K562 (cell line): ENCODE measurements at regions not wholly inside any gene's neighbourhood (a gene's known extent, or its start where the extent isn't known, plus 50 kb on each side); places are given as distances from the start of the nearest gene placed in this dataset.

Experiments
- ATAC-seq: fragments of 200-7000 bp; cut with Tn5 transposase; 3 replicates; pipeline ENCODE4 v1.9.1; 2020; ENCODE audit warnings: moderate library complexity
- BruUV-seq: library from RNA; stranded (reverse); fragments of 400-500 nt; replicated peaks from 2 replicates; lab custom pipeline; 2021; lab: Mats Ljungman, UMichigan
- CTCF ChIA-PET: fragments of 300-600 bp; formaldehyde crosslinking; extraction: SDS; loops from one replicate; lab custom pipeline; 2021; ENCODE audit warnings: low intra/inter-chr PET ratio; lab: Yijun Ruan, JAX
- POLR2A ChIA-PET: fragments of 300-600, 350-650 bp; sonication (Branson Sonifier 250); formaldehyde crosslinking; extraction: SDS; loops from one replicate; lab custom pipeline; 2021; ENCODE audit warnings: antibody characterized with exemption, inconsistent platforms; lab: Yijun Ruan, JAX
- DNase-seq, 4 experiments: peaks; one replicate each; pipeline versions ENCODE4 v3.0.0 to v3.0.0-alpha.2; 2011 to 2018; ENCODE audit warnings: low spot score in 3 of 4, mixed read lengths in 3 of 4; ENCODE audit errors: extremely low read depth in 1 of 4
- FAIRE-seq: peaks from 2 replicates; lab custom pipeline; 2011; peaks lifted over from hg19 to GRCh38; lab: Jason Lieb, UNC
- H2AFZ ChIP-seq: 2 replicates; pipeline ENCODE4 v1.6.0; 2011; ENCODE audit warnings: low read depth, low read length, control low read depth, inconsistent platforms
- H3K27ac ChIP-seq: fragments of 200-600 bp; 3 replicates; pipeline ENCODE4 v1.8.0; 2011; ENCODE audit warnings: low read depth, mild to moderate bottlenecking, control low read depth, inconsistent platforms, low read length, moderate library complexity, mixed read lengths; ENCODE audit errors: extremely low read depth
- H3K27me3 ChIP-seq, 2 experiments: fragments of 300-600 bp in 1 of 2; 2 replicates in 1 of 2; 3 replicates in 1 of 2; pipeline versions ENCODE4 v1.6.0 to v1.8.0; 2011; ENCODE audit warnings: inconsistent platforms in 2 of 2, low read length in 2 of 2, mild to moderate bottlenecking in 1 of 2, mixed read lengths in 1 of 2, moderate library complexity in 1 of 2; ENCODE audit not compliant: control insufficient read depth in 2 of 2, insufficient read depth in 2 of 2
- H3K36me3 ChIP-seq: fragments of 300-600 bp; 3 replicates; pipeline ENCODE4 v1.8.0; 2011; ENCODE audit warnings: mild to moderate bottlenecking, low read length, inconsistent platforms; ENCODE audit not compliant: control insufficient read depth, insufficient read depth
- H3K4me1 ChIP-seq, 2 experiments: fragments of 200-600 bp in 1 of 2; replicated peaks in 1 of 2; 2 replicates in 1 of 2; 3 replicates in 1 of 2; pipeline versions ENCODE4 v1.5.1 to v1.8.0; 2011; ENCODE audit warnings: inconsistent platforms in 2 of 2, low read length in 2 of 2, mild to moderate bottlenecking in 1 of 2, mixed read lengths in 1 of 2, moderate library complexity in 1 of 2; ENCODE audit not compliant: control insufficient read depth in 2 of 2, insufficient read depth in 2 of 2
- H3K4me2 ChIP-seq: 2 replicates; pipeline ENCODE4 v1.6.1; 2011; ENCODE audit warnings: low read length, control low read depth, inconsistent platforms, mixed read lengths; ENCODE audit not compliant: insufficient read depth
- H3K4me3 ChIP-seq: fragments of 200-600 bp; sonication (generic), shearing (Covaris generic); 2 replicates; pipeline ENCODE4 v1.5.1; 2016; ENCODE audit warnings: control low read depth, inconsistent platforms
- H3K79me2 ChIP-seq: fragments of 200-600 bp; 3 replicates; pipeline ENCODE4 v1.8.0; 2011; ENCODE audit warnings: low read length, inconsistent platforms; ENCODE audit not compliant: control insufficient read depth, insufficient read depth
- H3K9ac ChIP-seq, 2 experiments: 2 replicates each; pipeline versions ENCODE4 v1.6.0 to v1.6.1; 2011; ENCODE audit warnings: low read depth in 2 of 2, low read length in 2 of 2, control low read depth in 1 of 2, inconsistent platforms in 1 of 2, mild to moderate bottlenecking in 1 of 2, mixed read lengths in 1 of 2; ENCODE audit not compliant: insufficient read depth in 1 of 2
- H3K9me1 ChIP-seq: one replicate; pipeline ENCODE4 v1.6.0; 2011; ENCODE audit warnings: inconsistent platforms, mild to moderate bottlenecking, low read length, moderate library complexity; ENCODE audit not compliant: control insufficient read depth, insufficient read depth
- H3K9me3 ChIP-seq: replicated peaks from 2 replicates; pipeline ENCODE4 v1.5.1; 2011; ENCODE audit warnings: low read depth, low read length, inconsistent platforms; ENCODE audit not compliant: control insufficient read depth, insufficient read depth
- H4K20me1 ChIP-seq: replicated peaks from 2 replicates; pipeline ENCODE4 v1.6.1; 2011; ENCODE audit warnings: low read length, inconsistent platforms, mixed read lengths; ENCODE audit not compliant: control insufficient read depth, insufficient read depth
- GTF2F1 ChIP-seq: IDR thresholded peaks from 2 replicates; pipeline ENCODE4 v1.6.1; 2011; ENCODE audit warnings: low read depth, low read length, improper control_type of control experiment
- ZNF184 ChIP-seq: sonication (generic); formaldehyde crosslinking; IDR thresholded peaks from 2 replicates; pipeline ENCODE4 v1.5.0; 2020; ENCODE audit warnings: missing genetic modification reagents
- ZNF274 ChIP-seq: IDR thresholded peaks from 2 replicates; pipeline ENCODE4 v1.6.1; 2011; ENCODE audit warnings: low read depth, mild to moderate bottlenecking, low read length, moderate library complexity, borderline replicate concordance
- ZNF57 ChIP-seq: fragments of 450-650 bp; formaldehyde crosslinking; IDR thresholded peaks from 2 replicates; pipeline ENCODE4 v1.4.0; 2020; ENCODE audit warnings: mild to moderate bottlenecking, moderate library complexity
- WGBS: fragments of 100-300 bp; shearing (Covaris generic); methylation state at CpG from one replicate; pipeline ENCODE4 v1.1.6; 2016; ENCODE audit warnings: low coverage, mixed read lengths; ENCODE audit not compliant: insufficient coverage; ENCODE audit errors: missing lambda C conversion rate; 5-methylcytosine and 5-hydroxymethylcytosine counted together
- in situ Hi-C: fragments of 300-500 bp; cut with MboI; formaldehyde crosslinking; loops from 4 replicates; pipeline ENCODE4 v1.15.0; 2018; ENCODE audit warnings: inconsistent platforms, mixed read lengths
- intact Hi-C: fragments of 100-400 bp; cut with micrococcal nuclease; formaldehyde crosslinking; loops from 2 replicates; pipeline ENCODE4 v1.14.2; 2022
- TF ChIP-seq, protein P1 (sequence below): fragments of 150-350 bp; conservative IDR thresholded peaks from 2 replicates; pipeline ENCODE4 v1.6.1; 2014; ENCODE audit warnings: low read length
- TF ChIP-seq, protein P2 (sequence below), 2 experiments: fragments of 450-650 bp in 1 of 2; sonication (generic) in 1 of 2; formaldehyde crosslinking in 1 of 2; IDR thresholded peaks in 1 of 2; conservative IDR thresholded peaks in 1 of 2; 2 replicates each; pipeline versions ENCODE4 v1.6.1 to v1.8.1; 2016 to 2023; ENCODE audit warnings: mild to moderate bottlenecking in 2 of 2, moderate library complexity in 2 of 2, inconsistent platforms in 1 of 2, missing genetic modification reagents in 1 of 2
- TF ChIP-seq, protein P3 (sequence below): sonication (generic); formaldehyde crosslinking; IDR thresholded peaks from 2 replicates; pipeline ENCODE4 v1.4.0; 2020; ENCODE audit warnings: mild to moderate bottlenecking, missing genetic modification reagents
- TF ChIP-seq, protein P4 (sequence below): fragments of 450-650 bp; IDR thresholded peaks from 2 replicates; pipeline ENCODE4 v1.7.1; 2018; ENCODE audit warnings: mild to moderate bottlenecking, low read depth; ENCODE audit not compliant: partially characterized antibody
- TF ChIP-seq, protein P5 (sequence below): fragments of 450-650 bp; IDR thresholded peaks from 2 replicates; pipeline ENCODE4 v1.6.1; 2014; ENCODE audit warnings: low read depth, mild to moderate bottlenecking, moderate library complexity, borderline replicate concordance

DNA sequence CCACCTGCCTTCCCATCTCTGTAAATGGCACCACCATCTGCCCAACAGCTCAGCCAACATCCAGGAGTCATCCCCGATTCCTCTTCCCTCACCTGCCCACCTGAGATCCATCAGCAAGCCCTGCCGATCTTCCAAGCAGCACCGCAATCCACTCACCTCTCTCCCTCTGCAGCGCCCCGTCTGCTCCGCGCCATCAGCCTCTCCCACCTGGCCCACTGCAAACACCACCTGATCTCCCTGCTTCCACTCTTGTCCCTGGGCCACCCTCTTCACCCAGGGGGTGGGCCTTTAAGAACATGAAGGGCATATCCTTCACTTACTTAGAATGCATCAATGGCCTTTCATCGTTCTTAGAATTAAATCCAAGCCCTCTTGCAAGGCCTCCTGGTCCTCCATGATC lies 457.3 kb upstream of the SULF2 start:
- no peak overlapping the region for H3K9ac ChIP-seq
- H2AFZ ChIP-seq, result no peak overlapping the region
- H3K4me2 ChIP-seq, result no peak overlapping the region
- CTCF ChIA-PET, result no interaction called here
- TF ChIP-seq, protein P1, sequence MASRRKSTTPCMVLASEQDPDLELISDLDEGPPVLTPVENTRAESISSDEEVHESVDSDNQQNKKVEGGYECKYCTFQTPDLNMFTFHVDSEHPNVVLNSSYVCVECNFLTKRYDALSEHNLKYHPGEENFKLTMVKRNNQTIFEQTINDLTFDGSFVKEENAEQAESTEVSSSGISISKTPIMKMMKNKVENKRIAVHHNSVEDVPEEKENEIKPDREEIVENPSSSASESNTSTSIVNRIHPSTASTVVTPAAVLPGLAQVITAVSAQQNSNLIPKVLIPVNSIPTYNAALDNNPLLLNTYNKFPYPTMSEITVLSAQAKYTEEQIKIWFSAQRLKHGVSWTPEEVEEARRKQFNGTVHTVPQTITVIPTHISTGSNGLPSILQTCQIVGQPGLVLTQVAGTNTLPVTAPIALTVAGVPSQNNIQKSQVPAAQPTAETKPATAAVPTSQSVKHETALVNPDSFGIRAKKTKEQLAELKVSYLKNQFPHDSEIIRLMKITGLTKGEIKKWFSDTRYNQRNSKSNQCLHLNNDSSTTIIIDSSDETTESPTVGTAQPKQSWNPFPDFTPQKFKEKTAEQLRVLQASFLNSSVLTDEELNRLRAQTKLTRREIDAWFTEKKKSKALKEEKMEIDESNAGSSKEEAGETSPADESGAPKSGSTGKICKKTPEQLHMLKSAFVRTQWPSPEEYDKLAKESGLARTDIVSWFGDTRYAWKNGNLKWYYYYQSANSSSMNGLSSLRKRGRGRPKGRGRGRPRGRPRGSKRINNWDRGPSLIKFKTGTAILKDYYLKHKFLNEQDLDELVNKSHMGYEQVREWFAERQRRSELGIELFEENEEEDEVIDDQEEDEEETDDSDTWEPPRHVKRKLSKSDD, result no peak
- TF ChIP-seq, protein P2, sequence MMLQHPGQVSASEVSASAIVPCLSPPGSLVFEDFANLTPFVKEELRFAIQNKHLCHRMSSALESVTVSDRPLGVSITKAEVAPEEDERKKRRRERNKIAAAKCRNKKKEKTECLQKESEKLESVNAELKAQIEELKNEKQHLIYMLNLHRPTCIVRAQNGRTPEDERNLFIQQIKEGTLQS (IDR thresholded peaks at IDR 0.05), result no peak
- TF ChIP-seq, protein P2 (CRISPR knock-in tag; conservative IDR thresholded peaks at IDR 0.05), result no peak
- TF ChIP-seq, protein P3, sequence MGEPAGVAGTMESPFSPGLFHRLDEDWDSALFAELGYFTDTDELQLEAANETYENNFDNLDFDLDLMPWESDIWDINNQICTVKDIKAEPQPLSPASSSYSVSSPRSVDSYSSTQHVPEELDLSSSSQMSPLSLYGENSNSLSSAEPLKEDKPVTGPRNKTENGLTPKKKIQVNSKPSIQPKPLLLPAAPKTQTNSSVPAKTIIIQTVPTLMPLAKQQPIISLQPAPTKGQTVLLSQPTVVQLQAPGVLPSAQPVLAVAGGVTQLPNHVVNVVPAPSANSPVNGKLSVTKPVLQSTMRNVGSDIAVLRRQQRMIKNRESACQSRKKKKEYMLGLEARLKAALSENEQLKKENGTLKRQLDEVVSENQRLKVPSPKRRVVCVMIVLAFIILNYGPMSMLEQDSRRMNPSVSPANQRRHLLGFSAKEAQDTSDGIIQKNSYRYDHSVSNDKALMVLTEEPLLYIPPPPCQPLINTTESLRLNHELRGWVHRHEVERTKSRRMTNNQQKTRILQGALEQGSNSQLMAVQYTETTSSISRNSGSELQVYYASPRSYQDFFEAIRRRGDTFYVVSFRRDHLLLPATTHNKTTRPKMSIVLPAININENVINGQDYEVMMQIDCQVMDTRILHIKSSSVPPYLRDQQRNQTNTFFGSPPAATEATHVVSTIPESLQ, result no peak
- TF ChIP-seq, protein P4, sequence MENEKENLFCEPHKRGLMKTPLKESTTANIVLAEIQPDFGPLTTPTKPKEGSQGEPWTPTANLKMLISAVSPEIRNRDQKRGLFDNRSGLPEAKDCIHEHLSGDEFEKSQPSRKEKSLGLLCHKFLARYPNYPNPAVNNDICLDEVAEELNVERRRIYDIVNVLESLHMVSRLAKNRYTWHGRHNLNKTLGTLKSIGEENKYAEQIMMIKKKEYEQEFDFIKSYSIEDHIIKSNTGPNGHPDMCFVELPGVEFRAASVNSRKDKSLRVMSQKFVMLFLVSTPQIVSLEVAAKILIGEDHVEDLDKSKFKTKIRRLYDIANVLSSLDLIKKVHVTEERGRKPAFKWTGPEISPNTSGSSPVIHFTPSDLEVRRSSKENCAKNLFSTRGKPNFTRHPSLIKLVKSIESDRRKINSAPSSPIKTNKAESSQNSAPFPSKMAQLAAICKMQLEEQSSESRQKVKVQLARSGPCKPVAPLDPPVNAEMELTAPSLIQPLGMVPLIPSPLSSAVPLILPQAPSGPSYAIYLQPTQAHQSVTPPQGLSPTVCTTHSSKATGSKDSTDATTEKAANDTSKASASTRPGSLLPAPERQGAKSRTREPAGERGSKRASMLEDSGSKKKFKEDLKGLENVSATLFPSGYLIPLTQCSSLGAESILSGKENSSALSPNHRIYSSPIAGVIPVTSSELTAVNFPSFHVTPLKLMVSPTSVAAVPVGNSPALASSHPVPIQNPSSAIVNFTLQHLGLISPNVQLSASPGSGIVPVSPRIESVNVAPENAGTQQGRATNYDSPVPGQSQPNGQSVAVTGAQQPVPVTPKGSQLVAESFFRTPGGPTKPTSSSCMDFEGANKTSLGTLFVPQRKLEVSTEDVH, result no peak
- TF ChIP-seq, protein P5, sequence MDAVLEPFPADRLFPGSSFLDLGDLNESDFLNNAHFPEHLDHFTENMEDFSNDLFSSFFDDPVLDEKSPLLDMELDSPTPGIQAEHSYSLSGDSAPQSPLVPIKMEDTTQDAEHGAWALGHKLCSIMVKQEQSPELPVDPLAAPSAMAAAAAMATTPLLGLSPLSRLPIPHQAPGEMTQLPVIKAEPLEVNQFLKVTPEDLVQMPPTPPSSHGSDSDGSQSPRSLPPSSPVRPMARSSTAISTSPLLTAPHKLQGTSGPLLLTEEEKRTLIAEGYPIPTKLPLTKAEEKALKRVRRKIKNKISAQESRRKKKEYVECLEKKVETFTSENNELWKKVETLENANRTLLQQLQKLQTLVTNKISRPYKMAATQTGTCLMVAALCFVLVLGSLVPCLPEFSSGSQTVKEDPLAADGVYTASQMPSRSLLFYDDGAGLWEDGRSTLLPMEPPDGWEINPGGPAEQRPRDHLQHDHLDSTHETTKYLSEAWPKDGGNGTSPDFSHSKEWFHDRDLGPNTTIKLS, result no peak
- no peak for TF ChIP-seq GTF2F1
- no peak for TF ChIP-seq ZNF274
- no peak for TF ChIP-seq ZNF57 (CRISPR knock-in tag)
- TF ChIP-seq ZNF184 (CRISPR knock-in tag), result no peak
- DNase-seq, result no peak
- POLR2A ChIA-PET, result no interaction called here
- no peak for FAIRE-seq
- no peaks in the 10 kb centered on the region for H3K9me3 ChIP-seq
- BruUV-seq, result no TSS peak
- no peak overlapping the region for H3K4me3 ChIP-seq
- intact Hi-C loops, result no loop called here
- no peaks in the 10 kb centered on the region for H3K36me3 ChIP-seq
- H4K20me1 ChIP-seq, result no peaks in the 10 kb centered on the region
- no peaks in the 10 kb centered on the region for H3K4me1 ChIP-seq
- no peak overlapping the region for H3K27ac ChIP-seq
- H3K9me1 ChIP-seq, result no peaks in the 10 kb centered on the region
- H3K79me2 ChIP-seq, result no peaks in the 10 kb centered on the region
- peaks cover 2% of the 10 kb centered on the region in 2 experiments; a peak in 2 of 5 replicates for H3K27me3 ChIP-seq
- ATAC-seq, result no peak
- 0% methylated on average over 7 of the region's 8 CpGs for WGBS
- in situ Hi-C loops, result no loop called here
